Superior temporal gyrus (tissue), 1 donor: ENCODE measurements at regions not wholly inside any gene's neighbourhood (a gene's known extent, or its start where the extent isn't known, plus 50 kb on each side); places are given as distances from the start of the nearest gene placed in this dataset.
"Not testable (repeated sequence)": the region's sequence is repeated elsewhere in the genome, so short reads cannot be mapped to it uniquely, and the experiment has no call there.

ENCODE experiments used
- DNase-seq: peaks from one replicate; pipeline ENCODE4 v3.0.0-alpha.2; 2016; ENCODE audit errors: extremely low spot score

- not testable (repeated sequence) for DNase-seq
Observed at GRCh38 chr2:187610450-187610849, 56.2 kb upstream of the TFPI start.

GRCh38 chr2:187612857-187613256 lies 58.6 kb upstream of the TFPI start:
- DNase-seq, result no peak

- no peak for DNase-seq
Observed at GRCh38 chr2:187614756-187615155, 60.5 kb upstream of the TFPI start.

DNA sequence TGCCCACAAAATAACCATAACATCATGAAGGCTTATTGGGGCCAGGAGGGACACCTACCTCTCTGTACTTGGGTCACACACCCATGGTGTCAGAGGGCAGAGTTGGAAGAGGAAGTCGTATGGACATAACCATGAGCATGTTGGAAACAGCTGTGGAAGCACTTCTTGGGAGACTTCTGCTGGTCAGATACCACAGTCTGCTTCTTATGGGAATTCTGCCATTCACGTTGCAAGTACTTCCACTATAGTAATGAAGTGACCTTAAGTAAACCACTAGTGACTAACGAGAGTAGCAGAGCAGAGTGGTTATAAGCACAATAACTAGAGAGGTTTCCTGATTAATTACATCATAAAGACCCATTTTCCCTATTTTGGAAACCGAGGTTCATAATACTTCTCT lies 61.1 kb upstream of the TFPI start:
- no peak for DNase-seq

- no peak for DNase-seq
Observed at GRCh38 chr2:187615902-187616301, 61.7 kb upstream of the TFPI start.

GRCh38 chr2:187617120-187617519 lies 62.9 kb upstream of the TFPI start:
- DNase-seq, result no peak

DNA sequence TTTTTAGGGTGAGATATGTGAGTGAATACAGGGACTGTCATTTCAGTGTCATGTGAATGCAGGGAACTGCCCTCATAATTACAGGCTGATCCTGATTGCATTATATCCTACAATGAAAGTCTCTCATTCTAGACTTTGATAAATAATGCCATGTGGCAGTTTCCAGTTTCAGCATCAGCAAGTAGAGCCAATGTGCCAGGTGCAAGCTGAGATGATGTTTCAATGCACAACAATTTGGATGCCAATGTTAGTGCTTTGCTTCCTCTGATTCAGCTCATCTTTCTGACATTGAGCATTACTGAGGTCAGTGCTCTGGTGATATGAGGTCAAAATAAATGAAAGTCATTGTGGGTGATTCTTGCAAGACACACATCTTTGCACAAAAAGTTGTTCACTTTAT lies 63.7 kb upstream of the TFPI start:
- peak; percentile 25 for DNase-seq

DNA sequence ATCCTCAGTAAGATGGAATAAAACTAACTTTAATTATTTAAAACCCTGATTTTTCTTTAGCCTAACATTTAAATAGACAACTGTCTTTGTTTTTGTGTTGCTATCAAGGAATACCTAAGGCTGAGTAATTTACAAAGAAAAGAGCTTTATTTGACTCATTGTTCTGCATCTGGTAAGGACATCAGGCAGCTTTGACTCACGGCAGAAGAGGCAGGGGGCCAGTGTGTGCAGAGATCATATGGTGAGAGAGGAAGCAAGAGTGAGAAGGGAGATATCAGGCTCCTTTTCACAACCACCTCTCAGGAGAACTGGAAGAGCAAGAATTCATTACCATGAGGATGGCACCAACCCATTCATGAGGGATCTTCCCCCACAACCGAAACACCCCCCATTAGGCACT lies 64.6 kb upstream of the TFPI start:
- no peak for DNase-seq

DNA sequence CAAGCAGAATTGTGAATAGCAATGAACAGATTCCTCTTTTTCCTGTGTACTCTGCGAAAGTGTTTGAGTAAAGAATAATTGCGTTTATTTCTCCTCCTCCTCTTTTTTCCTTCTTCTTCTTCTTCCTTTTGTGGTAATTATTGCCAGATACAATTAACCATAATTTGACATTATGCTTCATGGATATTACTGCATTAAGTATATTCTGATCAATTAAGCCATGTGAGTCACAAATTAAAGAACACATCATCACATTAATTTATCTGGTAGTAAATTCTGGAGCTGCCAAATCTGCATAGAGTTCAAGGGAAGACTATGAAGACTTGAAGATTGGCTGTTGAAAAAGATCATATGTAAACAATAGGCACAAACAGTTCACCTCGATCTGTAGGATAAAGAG lies 72.9 kb upstream of the TFPI start:
- no peak for DNase-seq

- not testable (repeated sequence) for DNase-seq
Observed at GRCh38 chr2:187636731-187637391, 82.6 kb upstream of the TFPI start.

GRCh38 chr2:187637392-187637740 lies 83.1 kb upstream of the TFPI start:
- DNase-seq, result not testable (repeated sequence)

DNA sequence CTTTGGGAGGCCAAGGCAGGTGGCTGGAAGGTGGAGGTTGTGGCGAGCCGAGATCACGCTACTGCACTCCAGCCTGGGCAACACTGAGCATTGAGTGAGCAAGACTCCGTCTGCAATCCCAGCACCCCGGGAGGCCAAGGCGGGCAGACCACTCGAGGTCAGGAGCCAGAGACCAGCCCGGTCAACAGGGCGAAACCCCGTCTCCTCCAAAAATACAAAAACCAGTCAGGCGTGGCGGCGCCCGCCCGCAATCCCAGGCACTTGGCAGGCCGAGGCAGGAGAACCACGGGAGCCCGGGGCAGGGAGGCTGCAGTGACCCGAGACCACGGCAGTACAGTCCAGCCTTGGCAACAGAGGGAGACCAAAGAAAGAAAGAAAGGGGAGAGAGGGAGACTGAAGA lies 83.5 kb upstream of the TFPI start:
- not testable (repeated sequence) for DNase-seq

DNA sequence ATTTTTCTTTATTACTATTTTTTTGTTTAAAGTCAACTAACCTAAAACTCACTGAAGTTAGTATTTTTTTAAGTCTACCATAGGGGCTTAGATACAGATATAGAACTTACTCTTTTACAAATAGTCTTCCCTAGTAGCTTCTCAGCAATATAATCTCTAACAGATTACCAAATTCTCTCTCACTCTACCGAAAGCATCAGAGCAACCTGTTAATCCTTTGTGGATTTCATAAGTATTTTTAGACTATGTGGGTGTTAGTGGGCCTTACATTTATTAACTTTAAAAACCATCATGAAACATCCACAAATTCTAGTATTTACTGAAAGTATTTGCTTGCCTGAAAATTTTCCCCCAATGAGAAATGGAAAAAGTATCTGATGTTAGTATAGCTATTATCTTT lies 84.6 kb upstream of the TFPI start:
- no peak for DNase-seq

DNA sequence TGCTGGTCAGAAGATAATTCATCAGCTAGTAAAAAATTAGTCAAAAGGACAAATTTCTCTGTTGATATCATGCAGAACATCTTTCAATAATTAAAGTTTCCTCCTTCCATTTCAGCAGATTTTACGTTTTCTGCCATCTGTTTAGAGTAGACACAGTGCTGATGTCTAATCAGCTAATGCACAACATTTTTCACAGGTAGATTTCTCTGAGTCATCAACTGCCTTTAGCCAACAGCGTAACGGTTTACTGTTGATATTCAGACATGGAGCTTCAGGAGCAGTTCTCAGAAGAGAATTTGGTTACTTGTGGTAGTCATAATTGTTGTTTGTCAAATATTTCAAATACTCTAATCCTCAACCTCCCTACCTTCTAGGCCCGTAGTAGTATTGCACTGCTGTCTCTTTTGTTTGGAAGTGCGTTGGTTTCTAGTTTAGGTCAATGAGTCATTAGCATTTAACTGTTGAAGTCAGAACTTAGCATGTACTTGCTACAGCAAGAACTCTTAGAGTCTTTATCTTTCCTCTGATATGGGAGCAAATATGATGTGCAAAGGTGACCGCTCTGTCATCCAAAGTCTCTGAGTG lies 86.8 kb upstream of the TFPI start:
- DNase-seq, result no peak

- no peak for DNase-seq
Observed at GRCh38 chr2:187642498-187642897, 88.3 kb upstream of the TFPI start.

DNA sequence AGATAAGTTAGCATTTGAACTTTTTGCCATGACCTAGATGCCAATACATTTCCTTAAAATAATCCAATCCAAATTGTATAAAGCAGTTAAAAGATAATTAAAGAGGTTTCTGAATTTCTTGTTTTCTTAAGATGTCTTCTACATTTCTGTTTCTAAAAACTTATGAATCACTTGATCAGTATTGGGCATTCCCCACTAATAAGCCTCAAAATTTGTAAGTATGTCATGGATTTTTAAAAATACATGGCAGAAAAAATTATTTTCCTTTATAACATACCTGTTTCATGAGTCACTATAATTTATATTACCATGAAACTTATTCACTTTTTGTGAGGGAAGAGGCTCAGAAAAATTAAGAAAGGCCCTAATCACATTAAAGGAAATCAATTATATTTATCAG lies 90.3 kb upstream of the TFPI start:
- no peak for DNase-seq

DNA sequence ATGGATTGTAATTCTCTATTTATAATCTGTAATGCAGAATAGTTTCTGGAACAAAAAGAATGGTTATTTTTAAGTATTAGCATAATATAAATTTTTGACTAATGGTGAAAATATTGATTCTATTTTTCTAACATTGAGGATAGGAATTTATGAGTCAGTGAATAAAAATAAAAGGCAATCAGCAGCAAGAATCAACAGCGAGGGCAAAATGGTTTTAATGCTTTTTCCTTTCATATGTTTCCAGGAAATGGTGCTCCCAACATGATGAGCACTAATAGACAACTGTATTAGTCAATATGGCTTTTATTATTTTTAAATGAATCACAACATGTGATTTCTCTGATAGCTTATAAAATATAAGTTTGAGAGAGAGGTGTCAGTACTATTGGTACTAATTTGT lies 90.7 kb upstream of the TFPI start:
- no peak for DNase-seq

DNA sequence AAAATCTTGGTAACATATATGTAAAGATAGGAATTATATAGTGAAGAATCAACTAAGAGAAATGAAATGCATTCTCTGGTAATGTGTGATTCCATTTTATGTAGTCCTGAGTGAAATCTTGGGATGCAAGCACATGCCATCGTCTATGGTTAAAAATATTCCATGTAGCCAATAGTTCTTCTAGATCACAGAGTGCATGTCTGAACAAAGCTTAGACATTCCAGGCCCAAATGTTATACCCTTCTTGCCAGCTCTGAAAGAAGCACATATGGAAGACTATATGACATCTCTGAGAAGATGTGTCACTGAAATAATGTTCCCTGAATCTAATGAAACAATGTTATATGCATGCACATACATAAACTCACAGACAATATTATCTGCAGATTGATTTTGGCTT lies 92.3 kb upstream of the TFPI start:
- no peak for DNase-seq

GRCh38 chr2:187654535-187654934 lies 100.3 kb upstream of the TFPI start:
- no peak for DNase-seq

GRCh38 chr2:187655001-187655400 lies 100.8 kb upstream of the TFPI start:
- no peak for DNase-seq

DNA sequence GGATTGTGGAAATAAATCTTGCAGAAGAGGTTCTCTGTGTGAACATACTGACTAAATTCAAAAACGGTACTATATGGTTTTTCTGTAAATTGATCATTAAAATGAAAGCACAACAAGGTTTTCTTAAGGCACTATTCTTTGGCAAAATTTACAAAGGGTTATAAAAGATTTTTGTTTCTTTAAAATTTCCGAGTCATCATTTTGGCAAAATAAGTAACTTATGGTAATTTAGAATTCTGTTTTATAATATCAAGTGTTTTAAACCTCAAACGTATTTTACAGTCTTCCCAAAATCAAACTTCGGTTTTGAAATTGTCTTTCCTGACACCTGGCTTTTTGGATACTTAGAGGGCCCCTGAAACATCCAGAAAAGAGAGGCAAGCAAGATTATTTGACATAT lies 101.9 kb upstream of the TFPI start:
- no peak for DNase-seq

GRCh38 chr2:187658952-187659525 lies 104.8 kb upstream of the TFPI start:
- DNase-seq, result no peak

GRCh38 chr2:187676050-187676449 lies 121.8 kb upstream of the TFPI start:
- DNase-seq, result not testable (repeated sequence)

DNA sequence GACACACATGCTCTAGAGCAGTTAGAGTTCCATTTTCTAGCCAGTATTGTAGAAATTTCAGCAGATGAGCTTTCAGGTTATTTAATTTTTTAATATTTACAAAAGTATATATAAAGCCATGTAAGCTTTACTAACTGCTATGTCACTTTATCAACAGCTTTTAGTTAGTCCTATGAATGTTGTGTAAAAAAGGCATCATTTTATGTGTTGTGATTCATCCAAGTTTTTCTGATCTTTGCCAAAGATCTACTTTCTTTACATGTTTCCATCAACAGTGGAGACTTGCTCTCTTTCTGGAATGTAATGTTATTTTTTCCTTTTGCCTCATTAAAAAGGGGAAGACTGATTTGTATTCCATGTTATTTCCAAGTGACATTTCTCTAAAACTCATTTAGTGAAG lies 125.2 kb upstream of the TFPI start:
- DNase-seq, result no peak
